LNCaP clone FGC (cell line): ENCODE measurements at regions not wholly inside any gene's neighbourhood (a gene's known extent, or its start where the extent isn't known, plus 50 kb on each side); places are given as distances from the start of the nearest gene placed in this dataset.

ENCODE experiments used
- DNase-seq: peaks from one replicate; pipeline ENCODE4 v3.0.0-alpha.2; 2011; ENCODE audit warnings: low read depth
- H3K4me3 ChIP-seq: 2 replicates; pipeline ENCODE4 v1.5.1; 2011; ENCODE audit warnings: mild to moderate bottlenecking, low read depth, low read length, control low read depth
- TF ChIP-seq, protein P1 (sequence below): IDR thresholded peaks from 2 replicates; pipeline ENCODE4 v1.5.1; 2012; ENCODE audit warnings: mild to moderate bottlenecking; ENCODE audit not compliant: control insufficient read depth, insufficient read depth; ENCODE audit errors: extremely low read depth

DNA sequence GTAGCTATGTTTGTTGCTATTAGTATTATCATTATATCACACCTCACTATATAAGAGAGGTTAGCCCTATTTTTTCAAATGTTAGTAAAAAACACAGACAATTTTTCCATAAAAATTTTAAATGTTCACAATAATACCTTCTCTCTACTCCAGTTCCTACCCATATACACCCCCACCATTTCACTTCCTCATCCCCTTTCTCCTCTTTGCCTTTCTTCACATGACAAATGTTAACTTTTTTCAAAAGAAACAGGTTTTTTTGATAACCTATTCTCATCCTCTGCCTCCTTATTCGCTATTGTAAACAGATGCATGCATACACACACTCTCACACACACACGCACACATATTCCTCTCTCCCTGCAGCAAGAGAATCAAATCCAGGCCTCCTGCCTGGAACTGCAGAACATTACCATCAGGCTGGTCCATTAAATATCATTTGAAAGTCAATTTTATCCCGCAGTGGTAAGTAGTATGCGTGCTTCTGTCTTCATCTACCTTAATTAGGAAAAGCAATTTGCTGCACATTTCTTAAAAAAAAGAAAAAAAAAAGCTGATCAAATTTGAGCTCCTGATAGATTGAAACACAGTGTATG lies 55.5 kb downstream of the MID1IP1 start:
- TF ChIP-seq, protein P1, sequence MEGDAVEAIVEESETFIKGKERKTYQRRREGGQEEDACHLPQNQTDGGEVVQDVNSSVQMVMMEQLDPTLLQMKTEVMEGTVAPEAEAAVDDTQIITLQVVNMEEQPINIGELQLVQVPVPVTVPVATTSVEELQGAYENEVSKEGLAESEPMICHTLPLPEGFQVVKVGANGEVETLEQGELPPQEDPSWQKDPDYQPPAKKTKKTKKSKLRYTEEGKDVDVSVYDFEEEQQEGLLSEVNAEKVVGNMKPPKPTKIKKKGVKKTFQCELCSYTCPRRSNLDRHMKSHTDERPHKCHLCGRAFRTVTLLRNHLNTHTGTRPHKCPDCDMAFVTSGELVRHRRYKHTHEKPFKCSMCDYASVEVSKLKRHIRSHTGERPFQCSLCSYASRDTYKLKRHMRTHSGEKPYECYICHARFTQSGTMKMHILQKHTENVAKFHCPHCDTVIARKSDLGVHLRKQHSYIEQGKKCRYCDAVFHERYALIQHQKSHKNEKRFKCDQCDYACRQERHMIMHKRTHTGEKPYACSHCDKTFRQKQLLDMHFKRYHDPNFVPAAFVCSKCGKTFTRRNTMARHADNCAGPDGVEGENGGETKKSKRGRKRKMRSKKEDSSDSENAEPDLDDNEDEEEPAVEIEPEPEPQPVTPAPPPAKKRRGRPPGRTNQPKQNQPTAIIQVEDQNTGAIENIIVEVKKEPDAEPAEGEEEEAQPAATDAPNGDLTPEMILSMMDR: no peak
- no peak for DNase-seq
- H3K4me3 ChIP-seq: no peak overlapping the region

- H3K4me3 ChIP-seq: no peak overlapping the region
- TF ChIP-seq, protein P1: no peak
- no peak for DNase-seq
Measured at GRCh38 chrX:38857736-38858523, 56.7 kb downstream of the MID1IP1 start.

GRCh38 chrX:38859602-38860001 lies 58.3 kb downstream of the MID1IP1 start:
- no peak for DNase-seq
- TF ChIP-seq, protein P1: no peak
- H3K4me3 ChIP-seq: no peak overlapping the region

GRCh38 chrX:38860106-38861013 lies 59.1 kb downstream of the MID1IP1 start:
- H3K4me3 ChIP-seq: no peak overlapping the region
- DNase-seq: no peak
- TF ChIP-seq, protein P1: no peak

DNA sequence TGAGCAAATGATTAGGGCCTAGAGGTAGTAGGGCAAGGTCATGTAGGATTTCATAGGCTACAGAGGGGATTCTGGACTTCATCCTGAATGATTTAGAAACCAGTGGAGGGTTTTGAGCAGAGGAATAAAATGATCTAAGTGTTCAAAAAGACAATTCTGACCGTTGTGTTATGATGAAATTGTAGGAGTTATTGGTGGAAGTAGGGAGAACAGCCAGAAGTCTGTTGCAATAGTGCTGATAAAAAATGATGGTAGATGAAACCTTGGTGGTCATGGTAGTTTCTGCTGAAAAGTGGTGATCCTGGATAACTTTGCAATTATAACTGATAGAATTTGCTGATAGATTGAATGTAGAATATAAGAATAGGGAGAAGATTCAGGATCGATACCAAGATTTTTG lies 60.2 kb downstream of the MID1IP1 start:
- TF ChIP-seq, protein P1: no peak
- H3K4me3 ChIP-seq: no peak overlapping the region
- no peak for DNase-seq

- TF ChIP-seq, protein P1: no peak
- no peak for DNase-seq
- no peak overlapping the region for H3K4me3 ChIP-seq
Measured at GRCh38 chrX:38862100-38862499, 60.8 kb downstream of the MID1IP1 start.
